ENCODE measurements at regions not wholly inside any gene's neighbourhood (a gene's known extent, or its start where the extent isn't known, plus 50 kb on each side); places are given as distances from the start of the nearest gene placed in this dataset.

DNA sequence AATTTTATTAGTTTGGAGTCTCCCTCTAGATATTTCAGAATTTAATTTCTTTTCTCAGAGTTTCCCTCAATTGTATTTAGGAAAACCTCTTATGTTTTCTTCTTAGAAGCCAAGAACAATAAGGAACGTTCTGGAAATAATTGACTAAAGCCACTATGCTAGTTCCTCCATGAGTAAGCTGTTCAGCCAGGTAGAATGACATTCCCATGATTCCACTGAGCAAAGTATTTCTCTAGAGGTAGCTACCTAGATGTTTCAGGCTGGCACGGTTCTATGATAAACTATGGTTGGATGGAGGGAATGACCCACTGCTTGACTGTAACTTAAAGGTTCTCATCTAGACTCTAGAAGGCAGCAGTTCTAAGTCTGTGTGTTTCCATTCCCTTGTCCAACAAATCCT, 62.4 kb downstream of the CLDN17 start:
- Histone ChIP-seq H3K4me1 (ENCODE audit: control insufficient read depth in 4 of 4, insufficient read depth in 4 of 4, low read length in 3 of 4) (no peaks in the 10 kb centered on the region), H3K9ac (ENCODE audit: low read depth in 1 of 2, low read length in 2 of 2) (no peak overlapping the region), H3K9me3 (ENCODE audit: control insufficient read depth in 4 of 4, low read length in 3 of 4) (no peaks in the 10 kb centered on the region), H3K4me3 (ENCODE audit: low read depth in 1 of 3, low read length in 3 of 3) (no peak overlapping the region), H3K36me3 (ENCODE audit: control insufficient read depth in 4 of 4, insufficient read depth in 3 of 4, low read depth in 1 of 4, low read length in 3 of 4) (no peaks in the 10 kb centered on the region), H3K27ac (ENCODE audit: low read depth in 1 of 2, low read length in 2 of 2) (no peak overlapping the region), H3K27me3 (ENCODE audit: control insufficient read depth in 4 of 4, insufficient read depth in 4 of 4, low read length in 3 of 4) (no peaks in the 10 kb centered on the region)
- DNase-seq (ENCODE audit: low spot score): no peak
- 74% methylated on average over 2 of the region's 2 CpGs for WGBS
- TF ChIP-seq FOXA1 (IDR thresholded peaks at IDR 0.05): no peak
- no peak for TF ChIP-seq YY1 (IDR thresholded peaks at IDR 0.05)
- TF ChIP-seq EGR1 (IDR thresholded peaks at IDR 0.05; ENCODE audit: low read depth in 2 of 2): no peak
- TF ChIP-seq ATF3 (IDR thresholded peaks at IDR 0.05): no peak
- TF ChIP-seq, protein P1, sequence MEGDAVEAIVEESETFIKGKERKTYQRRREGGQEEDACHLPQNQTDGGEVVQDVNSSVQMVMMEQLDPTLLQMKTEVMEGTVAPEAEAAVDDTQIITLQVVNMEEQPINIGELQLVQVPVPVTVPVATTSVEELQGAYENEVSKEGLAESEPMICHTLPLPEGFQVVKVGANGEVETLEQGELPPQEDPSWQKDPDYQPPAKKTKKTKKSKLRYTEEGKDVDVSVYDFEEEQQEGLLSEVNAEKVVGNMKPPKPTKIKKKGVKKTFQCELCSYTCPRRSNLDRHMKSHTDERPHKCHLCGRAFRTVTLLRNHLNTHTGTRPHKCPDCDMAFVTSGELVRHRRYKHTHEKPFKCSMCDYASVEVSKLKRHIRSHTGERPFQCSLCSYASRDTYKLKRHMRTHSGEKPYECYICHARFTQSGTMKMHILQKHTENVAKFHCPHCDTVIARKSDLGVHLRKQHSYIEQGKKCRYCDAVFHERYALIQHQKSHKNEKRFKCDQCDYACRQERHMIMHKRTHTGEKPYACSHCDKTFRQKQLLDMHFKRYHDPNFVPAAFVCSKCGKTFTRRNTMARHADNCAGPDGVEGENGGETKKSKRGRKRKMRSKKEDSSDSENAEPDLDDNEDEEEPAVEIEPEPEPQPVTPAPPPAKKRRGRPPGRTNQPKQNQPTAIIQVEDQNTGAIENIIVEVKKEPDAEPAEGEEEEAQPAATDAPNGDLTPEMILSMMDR (IDR thresholded peaks at IDR 0.05; ENCODE audit: low read depth, low read length, missing input control): no peak
- TF ChIP-seq RAD21 (IDR thresholded peaks at IDR 0.05): no peak
- no peak for TF ChIP-seq FOXA2 (IDR thresholded peaks at IDR 0.05)
- no peak for TF ChIP-seq NR2F2 (IDR thresholded peaks at IDR 0.05)
- TF ChIP-seq JUND (IDR thresholded peaks at IDR 0.05): no peak
- TF ChIP-seq SP1 (IDR thresholded peaks at IDR 0.05): no peak
- TF ChIP-seq TAF1 (conservative IDR thresholded peaks at IDR 0.05): no peak
- no peak for TF ChIP-seq ZBTB33 (IDR thresholded peaks at IDR 0.05)
- TF ChIP-seq, protein P2, sequence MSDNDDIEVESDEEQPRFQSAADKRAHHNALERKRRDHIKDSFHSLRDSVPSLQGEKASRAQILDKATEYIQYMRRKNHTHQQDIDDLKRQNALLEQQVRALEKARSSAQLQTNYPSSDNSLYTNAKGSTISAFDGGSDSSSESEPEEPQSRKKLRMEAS (IDR thresholded peaks at IDR 0.05): no peak
- TF ChIP-seq, protein P3, sequence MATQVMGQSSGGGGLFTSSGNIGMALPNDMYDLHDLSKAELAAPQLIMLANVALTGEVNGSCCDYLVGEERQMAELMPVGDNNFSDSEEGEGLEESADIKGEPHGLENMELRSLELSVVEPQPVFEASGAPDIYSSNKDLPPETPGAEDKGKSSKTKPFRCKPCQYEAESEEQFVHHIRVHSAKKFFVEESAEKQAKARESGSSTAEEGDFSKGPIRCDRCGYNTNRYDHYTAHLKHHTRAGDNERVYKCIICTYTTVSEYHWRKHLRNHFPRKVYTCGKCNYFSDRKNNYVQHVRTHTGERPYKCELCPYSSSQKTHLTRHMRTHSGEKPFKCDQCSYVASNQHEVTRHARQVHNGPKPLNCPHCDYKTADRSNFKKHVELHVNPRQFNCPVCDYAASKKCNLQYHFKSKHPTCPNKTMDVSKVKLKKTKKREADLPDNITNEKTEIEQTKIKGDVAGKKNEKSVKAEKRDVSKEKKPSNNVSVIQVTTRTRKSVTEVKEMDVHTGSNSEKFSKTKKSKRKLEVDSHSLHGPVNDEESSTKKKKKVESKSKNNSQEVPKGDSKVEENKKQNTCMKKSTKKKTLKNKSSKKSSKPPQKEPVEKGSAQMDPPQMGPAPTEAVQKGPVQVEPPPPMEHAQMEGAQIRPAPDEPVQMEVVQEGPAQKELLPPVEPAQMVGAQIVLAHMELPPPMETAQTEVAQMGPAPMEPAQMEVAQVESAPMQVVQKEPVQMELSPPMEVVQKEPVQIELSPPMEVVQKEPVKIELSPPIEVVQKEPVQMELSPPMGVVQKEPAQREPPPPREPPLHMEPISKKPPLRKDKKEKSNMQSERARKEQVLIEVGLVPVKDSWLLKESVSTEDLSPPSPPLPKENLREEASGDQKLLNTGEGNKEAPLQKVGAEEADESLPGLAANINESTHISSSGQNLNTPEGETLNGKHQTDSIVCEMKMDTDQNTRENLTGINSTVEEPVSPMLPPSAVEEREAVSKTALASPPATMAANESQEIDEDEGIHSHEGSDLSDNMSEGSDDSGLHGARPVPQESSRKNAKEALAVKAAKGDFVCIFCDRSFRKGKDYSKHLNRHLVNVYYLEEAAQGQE (IDR thresholded peaks at IDR 0.05): no peak
- no peak for TF ChIP-seq HNF4G (IDR thresholded peaks at IDR 0.05)
- TF ChIP-seq HNF4A (conservative IDR thresholded peaks at IDR 0.05): no peak

DNA sequence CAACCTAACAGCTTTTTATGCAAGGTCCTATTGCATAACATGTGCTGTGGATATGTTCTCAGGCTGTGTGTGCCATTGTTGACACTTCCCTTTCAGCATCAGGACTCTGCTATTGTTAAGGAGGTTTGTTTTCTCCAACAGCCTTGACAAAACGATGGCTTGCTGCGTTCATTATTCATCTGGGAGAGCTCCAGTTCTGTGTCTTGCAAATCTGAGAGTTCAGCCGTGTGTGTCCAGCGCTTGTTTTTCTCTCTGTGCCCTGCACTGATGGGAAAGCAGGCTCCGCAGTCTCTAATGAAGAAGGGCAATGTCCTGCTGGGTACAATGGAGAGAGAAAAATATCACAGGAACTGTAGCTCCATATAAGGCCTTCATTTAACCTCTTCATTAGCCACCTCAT, 63.7 kb downstream of the CLDN17 start:
- Histone ChIP-seq H3K36me3 (ENCODE audit: control insufficient read depth in 4 of 4, insufficient read depth in 3 of 4, low read depth in 1 of 4, low read length in 3 of 4) (no peaks in the 10 kb centered on the region), H3K27ac (ENCODE audit: low read depth in 1 of 2, low read length in 2 of 2) (no peak overlapping the region), H3K9ac (ENCODE audit: low read depth in 1 of 2, low read length in 2 of 2) (no peak overlapping the region), H3K4me3 (ENCODE audit: low read depth in 1 of 3, low read length in 3 of 3) (no peak overlapping the region), H3K4me1 (ENCODE audit: control insufficient read depth in 4 of 4, insufficient read depth in 4 of 4, low read length in 3 of 4) (no peaks in the 10 kb centered on the region), H3K27me3 (ENCODE audit: control insufficient read depth in 4 of 4, insufficient read depth in 4 of 4, low read length in 3 of 4) (no peaks in the 10 kb centered on the region), H3K9me3 (ENCODE audit: control insufficient read depth in 4 of 4, low read length in 3 of 4) (no peaks in the 10 kb centered on the region)
- TF ChIP-seq NR2F2 (IDR thresholded peaks at IDR 0.05) (no peak), TAF1 (conservative IDR thresholded peaks at IDR 0.05) (no peak), ZBTB33 (IDR thresholded peaks at IDR 0.05) (no peak), YY1 (IDR thresholded peaks at IDR 0.05) (no peak), HNF4G (IDR thresholded peaks at IDR 0.05) (no peak), SP1 (IDR thresholded peaks at IDR 0.05) (no peak), EGR1 (IDR thresholded peaks at IDR 0.05; ENCODE audit: low read depth in 2 of 2) (no peak), FOXA2 (IDR thresholded peaks at IDR 0.05) (no peak), RAD21 (IDR thresholded peaks at IDR 0.05) (no peak), JUND (IDR thresholded peaks at IDR 0.05) (no peak), HNF4A (conservative IDR thresholded peaks at IDR 0.05) (no peak), ATF3 (IDR thresholded peaks at IDR 0.05) (no peak)
- TF ChIP-seq, protein P3 (IDR thresholded peaks at IDR 0.05): no peak
- no peak for DNase-seq (ENCODE audit: low spot score)
- 52% methylated on average over 5 of the region's 5 CpGs for WGBS
